ENCODE measurements at regions not wholly inside any gene's neighbourhood (a gene's known extent, or its start where the extent isn't known, plus 50 kb on each side); places are given as distances from the start of the nearest gene placed in this dataset.

DNA sequence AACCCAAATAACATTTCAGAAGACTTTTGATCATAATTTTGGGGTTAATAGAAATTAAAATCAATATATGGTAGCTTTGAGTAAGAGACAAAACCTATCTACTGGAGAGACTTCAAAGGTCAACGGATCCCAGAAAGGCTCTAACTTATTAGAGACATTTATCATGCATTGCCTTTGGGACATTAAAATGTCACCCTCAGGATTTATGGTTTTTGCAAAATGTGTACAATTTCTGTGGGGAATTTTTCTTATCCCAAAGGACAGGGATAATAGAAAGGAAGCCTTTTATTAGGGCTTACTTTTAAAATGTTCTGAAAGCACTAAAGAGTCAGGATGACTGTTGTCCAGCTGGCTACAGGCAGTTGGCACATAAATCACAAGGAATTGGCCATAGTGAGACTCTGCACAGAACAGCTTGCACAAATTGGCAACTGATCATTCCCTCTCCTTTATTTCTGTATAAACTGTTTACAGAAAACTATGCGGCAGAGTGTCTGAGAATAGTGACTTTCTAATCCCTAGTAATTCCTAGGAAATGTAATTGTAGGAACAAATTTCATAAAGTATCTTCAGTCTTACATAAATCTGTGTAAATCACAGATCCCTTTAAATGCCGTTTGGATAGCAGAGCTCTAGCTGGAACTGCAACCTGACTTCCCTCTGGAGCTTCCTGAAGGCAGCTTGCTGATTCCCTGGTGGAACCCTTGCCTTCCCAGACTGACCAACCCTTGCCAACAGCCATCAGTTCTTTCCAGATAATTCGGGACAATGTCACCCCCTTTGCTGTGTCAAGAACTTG lies 201.1 kb upstream of the PREP start:
- Histone ChIP-seq H3K4me1 (ENCODE audit: control insufficient read depth, low read depth, low read length) (peaks cover 4% of the 10 kb centered on the region), H3K27ac (ENCODE audit: low read length) (no peak overlapping the region)

DNA sequence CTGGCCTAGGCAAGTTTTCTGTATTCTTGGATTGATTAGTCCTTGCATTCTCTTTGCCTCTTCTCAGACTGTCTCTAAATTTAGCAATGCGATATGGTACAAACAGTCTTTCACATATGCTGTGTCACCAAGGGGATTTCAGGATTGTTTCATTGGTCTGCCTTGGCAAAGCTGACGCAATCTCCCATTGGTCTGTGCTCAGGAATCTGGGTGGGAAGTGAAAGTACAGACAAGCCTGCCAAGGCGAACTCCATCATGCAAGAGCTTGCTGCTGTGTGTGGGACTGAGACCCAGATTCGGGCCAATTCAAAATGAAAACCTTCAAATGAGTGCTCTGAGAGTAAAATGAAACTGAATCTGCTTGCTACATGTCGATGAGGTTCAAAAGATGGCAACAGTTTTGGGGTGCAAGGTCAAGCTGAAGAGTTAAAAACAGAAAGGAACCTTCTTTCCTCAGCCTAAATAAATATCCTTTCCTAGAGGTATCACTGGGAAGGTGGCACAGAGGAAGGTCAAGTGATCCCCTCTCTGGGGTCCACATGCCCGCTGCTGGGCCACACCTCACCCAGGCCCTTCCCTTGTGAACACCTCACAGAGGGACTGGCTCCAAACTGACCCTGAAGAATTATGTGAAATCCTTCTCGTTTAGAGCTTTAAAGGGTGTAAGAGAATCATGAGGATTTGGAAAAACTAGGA lies 198.8 kb upstream of the PREP start:
- Histone ChIP-seq H3K9ac (ENCODE audit: low read length) (no peak overlapping the region), H3K27ac (ENCODE audit: low read length) (no peak overlapping the region), H3K27me3 (ENCODE audit: control insufficient read depth, insufficient read depth, low read length) (no peaks in the 10 kb centered on the region), H3K4me3 (ENCODE audit: low read length) (no peak overlapping the region), H3K36me3 (ENCODE audit: control insufficient read depth, low read depth, low read length) (no peaks in the 10 kb centered on the region), H3K9me3 (ENCODE audit: control insufficient read depth, low read depth, low read length) (no peaks in the 10 kb centered on the region), H3K4me1 (ENCODE audit: control insufficient read depth, low read depth, low read length) (peaks cover 4% of the 10 kb centered on the region)

More for the DNA sequence above, 201.1 kb upstream of the PREP start:
- no peak overlapping the region for H3K4me3 ChIP-seq (ENCODE audit: low read length)
- H3K36me3 ChIP-seq (ENCODE audit: control insufficient read depth, low read depth, low read length) = no peaks in the 10 kb centered on the region
- H3K27me3 ChIP-seq (ENCODE audit: control insufficient read depth, insufficient read depth, low read length) = no peaks in the 10 kb centered on the region
- H3K9ac ChIP-seq (ENCODE audit: low read length) = no peak overlapping the region
- H3K9me3 ChIP-seq (ENCODE audit: control insufficient read depth, low read depth, low read length) = no peaks in the 10 kb centered on the region

DNA sequence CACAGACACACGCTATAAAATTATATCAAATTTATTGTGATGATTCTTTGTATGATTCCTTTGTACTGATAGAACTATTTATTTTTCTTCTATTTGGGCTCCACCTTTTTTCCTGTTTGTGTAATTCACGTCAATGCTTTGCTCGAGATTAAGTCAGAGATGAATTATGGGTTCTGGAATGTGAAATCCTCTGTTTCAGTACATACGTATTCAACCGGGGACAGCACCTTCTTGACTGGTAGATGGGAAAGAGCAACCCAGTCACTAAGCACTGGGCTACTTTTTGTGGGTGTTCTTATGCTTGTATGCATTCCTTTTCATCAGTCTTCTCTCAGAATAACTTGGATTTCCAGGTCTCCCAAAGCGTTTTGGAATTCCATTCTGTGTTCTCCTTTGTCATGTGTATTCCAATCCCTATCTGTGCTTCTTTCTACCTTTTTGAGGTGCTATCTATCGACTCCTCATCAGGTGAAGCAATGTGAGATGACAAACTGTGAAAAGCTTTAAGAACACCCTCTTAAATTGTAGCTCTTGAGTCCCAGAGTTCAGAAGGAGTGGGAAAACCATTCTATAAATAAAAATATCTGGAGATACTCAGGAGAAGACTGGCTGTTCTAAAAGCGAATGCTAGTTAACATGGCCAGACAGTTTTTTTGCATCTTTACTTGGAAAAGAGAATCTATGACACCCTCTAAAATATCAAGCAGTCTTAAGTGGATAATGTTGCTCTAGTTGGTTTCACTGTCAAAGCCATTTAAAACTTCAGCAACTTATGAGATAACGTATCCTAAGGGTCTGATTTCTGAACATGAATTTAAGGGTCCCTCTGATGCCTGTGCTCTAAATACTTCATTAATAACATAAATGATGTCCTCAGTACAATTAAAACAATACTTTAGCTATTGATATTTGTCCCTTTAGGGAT lies 197.7 kb upstream of the PREP start:
- Histone ChIP-seq H3K4me1 (ENCODE audit: control insufficient read depth, low read depth, low read length) (peaks cover 4% of the 10 kb centered on the region), H3K9ac (ENCODE audit: low read length) (no peak overlapping the region), H3K4me3 (ENCODE audit: low read length) (no peak overlapping the region), H3K27ac (ENCODE audit: low read length) (no peak overlapping the region), H3K9me3 (ENCODE audit: control insufficient read depth, low read depth, low read length) (no peaks in the 10 kb centered on the region), H3K36me3 (ENCODE audit: control insufficient read depth, low read depth, low read length) (no peaks in the 10 kb centered on the region), H3K27me3 (ENCODE audit: control insufficient read depth, insufficient read depth, low read length) (no peaks in the 10 kb centered on the region)

DNA sequence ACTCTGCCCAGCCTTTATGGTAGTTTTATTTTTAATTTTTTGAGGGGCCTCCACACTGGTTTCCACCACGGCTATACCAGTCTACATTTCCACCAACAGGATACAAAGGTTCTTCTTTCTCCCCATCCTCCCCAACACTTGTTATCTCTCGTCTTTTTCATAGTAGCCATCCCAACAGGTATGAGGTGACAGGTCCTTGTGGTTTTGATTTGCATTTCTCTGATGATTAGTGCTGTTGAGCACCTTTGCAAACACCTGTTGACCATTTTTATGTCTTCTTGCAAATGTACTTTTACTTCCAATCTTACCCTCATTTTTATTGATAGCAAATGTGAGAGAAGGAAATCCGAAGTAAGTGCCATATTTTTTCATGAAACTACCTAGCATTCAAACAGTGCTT lies 195.4 kb upstream of the PREP start:
- H3K27ac ChIP-seq (ENCODE audit: low read length) = no peak overlapping the region
- H3K36me3 ChIP-seq (ENCODE audit: control insufficient read depth, low read depth, low read length) = no peaks in the 10 kb centered on the region
- H3K9me3 ChIP-seq (ENCODE audit: control insufficient read depth, low read depth, low read length) = no peaks in the 10 kb centered on the region
- H3K9ac ChIP-seq (ENCODE audit: low read length) = no peak overlapping the region
- H3K4me1 ChIP-seq (ENCODE audit: control insufficient read depth, low read depth, low read length) = peaks cover 8% of the 10 kb centered on the region
- H3K4me3 ChIP-seq (ENCODE audit: low read length) = no peak overlapping the region
- no peaks in the 10 kb centered on the region for H3K27me3 ChIP-seq (ENCODE audit: control insufficient read depth, insufficient read depth, low read length)

DNA sequence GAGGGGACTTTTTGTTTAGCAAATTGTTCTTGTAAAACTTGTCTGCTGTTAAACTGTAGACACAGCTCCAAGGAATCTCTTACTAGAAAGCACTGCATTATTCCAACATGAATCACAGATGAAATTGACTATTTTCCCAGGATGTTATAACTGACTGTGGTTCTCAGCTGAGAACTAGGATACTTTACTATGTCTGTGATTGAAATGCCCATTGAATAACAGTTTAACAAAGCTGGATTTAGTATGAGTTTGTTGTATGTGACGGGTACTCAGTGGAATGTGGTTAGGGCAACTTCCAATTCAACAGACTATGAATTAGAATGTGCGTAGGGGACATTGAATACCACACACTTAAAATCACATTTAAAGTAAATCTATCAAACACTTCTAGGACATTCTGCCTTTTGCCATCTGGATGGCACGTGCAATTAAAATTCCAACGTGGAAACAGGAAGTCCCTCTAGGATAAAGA lies 193.4 kb upstream of the PREP start:
- Histone ChIP-seq H3K9ac (ENCODE audit: low read length) (no peak overlapping the region), H3K4me3 (ENCODE audit: low read length) (no peak overlapping the region), H3K27me3 (ENCODE audit: control insufficient read depth, insufficient read depth, low read length) (no peaks in the 10 kb centered on the region), H3K36me3 (ENCODE audit: control insufficient read depth, low read depth, low read length) (no peaks in the 10 kb centered on the region), H3K9me3 (ENCODE audit: control insufficient read depth, low read depth, low read length) (no peaks in the 10 kb centered on the region), H3K27ac (ENCODE audit: low read length) (no peak overlapping the region), H3K4me1 (ENCODE audit: control insufficient read depth, low read depth, low read length) (peaks cover 8% of the 10 kb centered on the region)

DNA sequence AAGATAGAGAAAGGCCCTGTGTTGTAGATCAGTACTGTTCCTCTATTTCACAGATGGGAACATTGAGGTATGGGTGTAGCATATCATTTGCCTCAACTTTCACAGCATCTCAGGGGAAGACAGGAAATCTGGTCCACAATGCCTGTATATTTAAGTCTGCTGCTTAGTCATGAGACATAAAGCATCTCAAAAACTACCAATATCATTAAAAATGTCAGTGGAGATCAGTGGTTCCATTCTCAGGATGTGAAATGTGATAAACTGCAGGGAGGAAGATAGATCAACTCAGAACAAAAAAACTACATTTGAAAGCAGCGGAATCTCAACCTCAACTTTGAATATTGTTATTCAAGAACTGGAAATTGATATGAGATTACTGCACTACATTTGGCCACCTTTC lies 192.9 kb upstream of the PREP start:
- no peak overlapping the region for H3K27ac ChIP-seq (ENCODE audit: low read length)
- H3K4me1 ChIP-seq (ENCODE audit: control insufficient read depth, low read depth, low read length) = peaks cover 8% of the 10 kb centered on the region
- no peaks in the 10 kb centered on the region for H3K27me3 ChIP-seq (ENCODE audit: control insufficient read depth, insufficient read depth, low read length)
- H3K36me3 ChIP-seq (ENCODE audit: control insufficient read depth, low read depth, low read length) = no peaks in the 10 kb centered on the region
- H3K9ac ChIP-seq (ENCODE audit: low read length) = no peak overlapping the region
- H3K4me3 ChIP-seq (ENCODE audit: low read length) = no peak overlapping the region
- H3K9me3 ChIP-seq (ENCODE audit: control insufficient read depth, low read depth, low read length) = no peaks in the 10 kb centered on the region

DNA sequence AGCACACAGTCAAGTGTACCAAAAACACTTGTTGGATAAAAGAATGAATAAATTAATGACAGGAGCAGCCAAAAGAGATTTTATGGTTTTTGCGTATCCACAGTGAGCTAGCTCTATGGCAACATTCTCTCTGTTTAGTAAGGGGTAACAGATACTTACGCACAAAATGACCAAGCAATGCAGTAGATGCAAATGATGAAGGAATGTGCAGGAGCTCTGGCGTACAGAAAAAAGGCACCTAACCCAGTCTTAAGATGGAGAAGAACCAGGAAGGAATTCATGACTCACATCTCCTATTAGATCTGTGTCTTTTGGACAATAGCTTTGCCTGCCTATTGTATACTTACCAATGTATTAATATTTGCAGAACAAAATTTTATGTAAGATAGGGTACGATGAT lies 191.9 kb upstream of the PREP start:
- no peaks in the 10 kb centered on the region for H3K27me3 ChIP-seq (ENCODE audit: control insufficient read depth, insufficient read depth, low read length)
- H3K4me3 ChIP-seq (ENCODE audit: low read length) = no peak overlapping the region
- no peaks in the 10 kb centered on the region for H3K9me3 ChIP-seq (ENCODE audit: control insufficient read depth, low read depth, low read length)
- H3K4me1 ChIP-seq (ENCODE audit: control insufficient read depth, low read depth, low read length) = peaks cover 4% of the 10 kb centered on the region
- no peaks in the 10 kb centered on the region for H3K36me3 ChIP-seq (ENCODE audit: control insufficient read depth, low read depth, low read length)
- no peak overlapping the region for H3K27ac ChIP-seq (ENCODE audit: low read length)
- H3K9ac ChIP-seq (ENCODE audit: low read length) = no peak overlapping the region

DNA sequence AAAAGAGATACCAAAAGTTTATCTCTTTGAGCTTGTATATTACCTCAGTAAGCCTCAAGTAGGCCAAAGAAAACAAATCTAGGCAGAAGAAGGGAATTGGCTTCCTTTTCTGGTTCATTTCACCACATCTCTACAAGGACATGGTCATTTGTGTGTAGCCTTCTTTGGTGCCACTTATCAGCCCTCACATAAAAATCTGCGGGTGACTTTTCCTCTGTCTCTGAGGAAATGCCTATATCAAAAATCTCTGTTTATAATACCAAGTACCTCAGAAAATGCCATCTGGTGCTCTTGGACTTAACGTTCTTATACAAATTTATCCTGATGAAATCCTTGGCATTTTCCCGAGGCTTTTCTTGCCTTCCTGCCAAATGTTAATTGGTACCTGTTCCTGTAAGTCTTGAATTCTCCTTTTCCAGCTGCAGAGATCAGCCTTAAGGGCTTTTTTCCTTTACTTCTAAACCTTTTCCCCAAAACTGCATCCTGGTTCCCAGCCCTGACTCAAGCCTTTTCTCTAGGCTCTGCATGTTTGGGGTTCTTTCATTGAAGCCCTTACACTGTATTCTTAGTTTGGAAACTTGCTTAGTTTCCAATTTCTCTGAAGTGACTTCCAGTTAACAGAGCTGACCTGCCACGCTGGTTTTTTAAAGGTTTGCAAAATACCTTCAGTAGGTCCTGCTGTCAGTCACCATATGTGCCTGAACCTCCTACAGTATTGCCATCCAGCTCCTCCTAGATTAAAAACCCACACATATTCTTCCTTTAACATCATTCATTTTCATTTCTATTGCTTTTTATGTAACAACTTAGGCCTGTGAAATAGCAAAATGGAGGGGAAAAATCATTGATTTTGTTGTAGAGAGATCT lies 191.2 kb upstream of the PREP start:
- peaks cover 4% of the 10 kb centered on the region for H3K4me1 ChIP-seq (ENCODE audit: control insufficient read depth, low read depth, low read length)
- H3K9me3 ChIP-seq (ENCODE audit: control insufficient read depth, low read depth, low read length) = no peaks in the 10 kb centered on the region
- no peaks in the 10 kb centered on the region for H3K27me3 ChIP-seq (ENCODE audit: control insufficient read depth, insufficient read depth, low read length)
- H3K27ac ChIP-seq (ENCODE audit: low read length) = no peak overlapping the region
- no peaks in the 10 kb centered on the region for H3K36me3 ChIP-seq (ENCODE audit: control insufficient read depth, low read depth, low read length)
- H3K9ac ChIP-seq (ENCODE audit: low read length) = no peak overlapping the region
- H3K4me3 ChIP-seq (ENCODE audit: low read length) = no peak overlapping the region

DNA sequence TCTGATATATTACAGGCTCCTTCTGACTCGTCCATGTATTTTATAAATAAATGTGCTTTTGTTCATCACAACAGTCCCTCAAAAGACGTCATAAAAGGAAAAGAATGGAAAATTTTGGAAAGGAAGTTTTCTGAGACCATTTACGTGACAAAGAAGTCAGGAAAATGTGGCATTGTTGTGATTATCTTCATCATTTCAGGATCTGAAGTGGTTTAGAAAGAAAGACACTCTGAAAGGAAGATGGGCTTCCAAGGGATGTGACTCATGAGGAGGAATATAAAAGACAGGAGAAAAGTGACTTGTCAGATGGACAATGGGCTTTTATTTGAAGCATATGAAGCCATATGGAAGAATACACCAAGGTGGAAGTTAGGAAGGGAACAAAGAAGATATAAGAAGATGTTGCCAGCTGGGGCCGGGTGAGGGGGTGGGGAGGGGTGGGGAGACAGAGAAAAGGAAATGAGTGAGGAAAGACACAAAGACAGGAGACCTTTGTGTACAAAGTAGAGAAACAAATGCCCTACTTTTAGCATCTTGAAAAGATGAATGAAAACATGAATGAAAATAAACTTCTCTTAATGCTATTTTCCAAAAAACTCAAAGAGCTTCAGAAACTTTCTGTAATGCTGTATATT lies 190.3 kb upstream of the PREP start:
- Histone ChIP-seq H3K36me3 (ENCODE audit: control insufficient read depth, low read depth, low read length) (no peaks in the 10 kb centered on the region), H3K9me3 (ENCODE audit: control insufficient read depth, low read depth, low read length) (no peaks in the 10 kb centered on the region), H3K27me3 (ENCODE audit: control insufficient read depth, insufficient read depth, low read length) (no peaks in the 10 kb centered on the region), H3K9ac (ENCODE audit: low read length) (no peak overlapping the region), H3K27ac (ENCODE audit: low read length) (no peak overlapping the region), H3K4me1 (ENCODE audit: control insufficient read depth, low read depth, low read length) (peaks cover 4% of the 10 kb centered on the region), H3K4me3 (ENCODE audit: low read length) (no peak overlapping the region)

DNA sequence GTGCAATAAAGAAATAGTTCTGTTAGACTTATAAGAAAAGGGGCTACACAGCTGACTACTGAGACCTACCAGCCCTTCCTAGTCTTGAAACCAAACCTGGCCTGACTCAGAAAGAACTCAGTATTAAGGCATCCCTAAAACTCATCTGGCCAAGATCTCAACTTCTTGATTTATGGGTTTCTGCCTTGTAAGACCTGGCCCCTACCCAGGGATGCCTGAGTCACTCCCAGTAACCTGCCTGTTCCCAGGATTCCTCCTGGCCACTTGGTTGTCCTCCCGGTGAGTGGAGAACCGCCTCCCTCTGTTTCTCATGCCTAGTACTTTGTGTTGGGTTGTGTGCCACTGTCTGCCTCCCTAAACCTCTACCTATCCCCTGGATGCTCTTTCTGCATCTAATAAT lies 189.4 kb upstream of the PREP start:
- no peak overlapping the region for H3K27ac ChIP-seq (ENCODE audit: low read length)
- peaks cover 4% of the 10 kb centered on the region for H3K4me1 ChIP-seq (ENCODE audit: control insufficient read depth, low read depth, low read length)
- no peaks in the 10 kb centered on the region for H3K27me3 ChIP-seq (ENCODE audit: control insufficient read depth, insufficient read depth, low read length)
- no peak overlapping the region for H3K9ac ChIP-seq (ENCODE audit: low read length)
- H3K9me3 ChIP-seq (ENCODE audit: control insufficient read depth, low read depth, low read length) = no peaks in the 10 kb centered on the region
- no peak overlapping the region for H3K4me3 ChIP-seq (ENCODE audit: low read length)
- H3K36me3 ChIP-seq (ENCODE audit: control insufficient read depth, low read depth, low read length) = no peaks in the 10 kb centered on the region
